WTC11 (cell line): ENCODE measurements at regions not wholly inside any gene's neighbourhood (a gene's known extent, or its start where the extent isn't known, plus 50 kb on each side); places are given as distances from the start of the nearest gene placed in this dataset.

Experiments
- AFF4 ChIP-seq: sonication (generic); formaldehyde crosslinking; IDR thresholded peaks from 2 replicates; pipeline ENCODE4 v1.8.1; 2023; ENCODE audit warnings: mild to moderate bottlenecking, missing genetic modification reagents, borderline replicate concordance
- ATF3 ChIP-seq: sonication (generic); formaldehyde crosslinking; conservative IDR thresholded peaks from 2 replicates; pipeline ENCODE4 v1.8.1; 2022; ENCODE audit warnings: mild to moderate bottlenecking, missing genetic modification reagents
- ESRRA ChIP-seq: sonication (generic); formaldehyde crosslinking; IDR thresholded peaks from 2 replicates; pipeline ENCODE4 v1.8.1; 2022; ENCODE audit warnings: mild to moderate bottlenecking, missing genetic modification reagents, borderline replicate concordance
- GRHL2 ChIP-seq: fragments of 250-450 bp; sonication (Bioruptor Pico); IDR thresholded peaks from 2 replicates; pipeline ENCODE4 v1.8.0; 2022; ENCODE audit warnings: mild to moderate bottlenecking, moderate library complexity; ENCODE audit not compliant: insufficient replicate concordance, severe bottlenecking
- HMGXB4 ChIP-seq: sonication (generic); formaldehyde crosslinking; IDR thresholded peaks from 2 replicates; pipeline ENCODE4 v1.8.1; 2023; ENCODE audit warnings: mild to moderate bottlenecking, moderate library complexity, missing genetic modification reagents
- MAX ChIP-seq: sonication (generic); formaldehyde crosslinking; IDR thresholded peaks from 2 replicates; pipeline ENCODE4 v1.8.0; 2022; ENCODE audit warnings: mild to moderate bottlenecking, missing genetic modification reagents
- SP1 ChIP-seq: sonication (generic); formaldehyde crosslinking; conservative IDR thresholded peaks from 2 replicates; pipeline ENCODE4 v1.8.1; 2022; ENCODE audit warnings: missing genetic modification reagents
- ZNF416 ChIP-seq: fragments of 250-450 bp; sonication (Bioruptor Pico); IDR thresholded peaks from 2 replicates; pipeline ENCODE4 v1.9.0; 2021; ENCODE audit warnings: mild to moderate bottlenecking, inconsistent platforms
- TF ChIP-seq, protein P1 (sequence below): fragments of 200-600 bp; IDR thresholded peaks from 2 replicates; pipeline ENCODE4 v1.8.0; 2022; ENCODE audit warnings: antibody characterized with exemption
- TF ChIP-seq, protein P2 (sequence below): fragments of 250-450 bp; sonication (Bioruptor Pico); IDR thresholded peaks from 2 replicates; pipeline ENCODE4 v1.9.0; 2021; ENCODE audit warnings: mild to moderate bottlenecking, borderline replicate concordance
- TF ChIP-seq, protein P3 (sequence below): sonication (generic); formaldehyde crosslinking; IDR thresholded peaks from 2 replicates; pipeline ENCODE4 v1.8.0; 2023; ENCODE audit warnings: missing genetic modification reagents
- TF ChIP-seq, protein P4 (sequence below): sonication (generic); formaldehyde crosslinking; IDR thresholded peaks from 2 replicates; pipeline ENCODE4 v1.8.1; 2023; ENCODE audit warnings: mild to moderate bottlenecking, missing genetic modification reagents

DNA sequence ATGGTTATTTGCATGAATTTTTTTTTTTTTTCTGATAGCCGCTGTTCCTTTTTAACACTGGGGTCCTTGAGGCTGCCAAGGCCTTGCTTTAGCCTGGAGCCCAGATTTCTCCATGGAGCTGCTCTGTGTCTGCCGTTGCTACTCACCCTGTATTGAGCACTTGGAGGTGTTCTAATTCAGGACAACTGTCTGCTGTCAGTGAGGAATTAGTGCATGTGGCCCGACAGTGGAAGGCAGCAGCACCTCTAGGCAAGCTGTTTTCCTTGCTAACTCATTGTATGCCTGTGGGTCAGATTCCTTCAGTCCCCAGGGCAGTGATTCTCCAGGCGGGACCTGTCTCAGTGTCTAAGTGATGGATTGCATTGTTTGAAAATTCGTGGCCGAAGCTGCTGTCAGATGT, 147.7 kb upstream of the DPP10 start:
- TF ChIP-seq, protein P1, sequence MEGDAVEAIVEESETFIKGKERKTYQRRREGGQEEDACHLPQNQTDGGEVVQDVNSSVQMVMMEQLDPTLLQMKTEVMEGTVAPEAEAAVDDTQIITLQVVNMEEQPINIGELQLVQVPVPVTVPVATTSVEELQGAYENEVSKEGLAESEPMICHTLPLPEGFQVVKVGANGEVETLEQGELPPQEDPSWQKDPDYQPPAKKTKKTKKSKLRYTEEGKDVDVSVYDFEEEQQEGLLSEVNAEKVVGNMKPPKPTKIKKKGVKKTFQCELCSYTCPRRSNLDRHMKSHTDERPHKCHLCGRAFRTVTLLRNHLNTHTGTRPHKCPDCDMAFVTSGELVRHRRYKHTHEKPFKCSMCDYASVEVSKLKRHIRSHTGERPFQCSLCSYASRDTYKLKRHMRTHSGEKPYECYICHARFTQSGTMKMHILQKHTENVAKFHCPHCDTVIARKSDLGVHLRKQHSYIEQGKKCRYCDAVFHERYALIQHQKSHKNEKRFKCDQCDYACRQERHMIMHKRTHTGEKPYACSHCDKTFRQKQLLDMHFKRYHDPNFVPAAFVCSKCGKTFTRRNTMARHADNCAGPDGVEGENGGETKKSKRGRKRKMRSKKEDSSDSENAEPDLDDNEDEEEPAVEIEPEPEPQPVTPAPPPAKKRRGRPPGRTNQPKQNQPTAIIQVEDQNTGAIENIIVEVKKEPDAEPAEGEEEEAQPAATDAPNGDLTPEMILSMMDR, result no peak
- TF ChIP-seq, protein P2, sequence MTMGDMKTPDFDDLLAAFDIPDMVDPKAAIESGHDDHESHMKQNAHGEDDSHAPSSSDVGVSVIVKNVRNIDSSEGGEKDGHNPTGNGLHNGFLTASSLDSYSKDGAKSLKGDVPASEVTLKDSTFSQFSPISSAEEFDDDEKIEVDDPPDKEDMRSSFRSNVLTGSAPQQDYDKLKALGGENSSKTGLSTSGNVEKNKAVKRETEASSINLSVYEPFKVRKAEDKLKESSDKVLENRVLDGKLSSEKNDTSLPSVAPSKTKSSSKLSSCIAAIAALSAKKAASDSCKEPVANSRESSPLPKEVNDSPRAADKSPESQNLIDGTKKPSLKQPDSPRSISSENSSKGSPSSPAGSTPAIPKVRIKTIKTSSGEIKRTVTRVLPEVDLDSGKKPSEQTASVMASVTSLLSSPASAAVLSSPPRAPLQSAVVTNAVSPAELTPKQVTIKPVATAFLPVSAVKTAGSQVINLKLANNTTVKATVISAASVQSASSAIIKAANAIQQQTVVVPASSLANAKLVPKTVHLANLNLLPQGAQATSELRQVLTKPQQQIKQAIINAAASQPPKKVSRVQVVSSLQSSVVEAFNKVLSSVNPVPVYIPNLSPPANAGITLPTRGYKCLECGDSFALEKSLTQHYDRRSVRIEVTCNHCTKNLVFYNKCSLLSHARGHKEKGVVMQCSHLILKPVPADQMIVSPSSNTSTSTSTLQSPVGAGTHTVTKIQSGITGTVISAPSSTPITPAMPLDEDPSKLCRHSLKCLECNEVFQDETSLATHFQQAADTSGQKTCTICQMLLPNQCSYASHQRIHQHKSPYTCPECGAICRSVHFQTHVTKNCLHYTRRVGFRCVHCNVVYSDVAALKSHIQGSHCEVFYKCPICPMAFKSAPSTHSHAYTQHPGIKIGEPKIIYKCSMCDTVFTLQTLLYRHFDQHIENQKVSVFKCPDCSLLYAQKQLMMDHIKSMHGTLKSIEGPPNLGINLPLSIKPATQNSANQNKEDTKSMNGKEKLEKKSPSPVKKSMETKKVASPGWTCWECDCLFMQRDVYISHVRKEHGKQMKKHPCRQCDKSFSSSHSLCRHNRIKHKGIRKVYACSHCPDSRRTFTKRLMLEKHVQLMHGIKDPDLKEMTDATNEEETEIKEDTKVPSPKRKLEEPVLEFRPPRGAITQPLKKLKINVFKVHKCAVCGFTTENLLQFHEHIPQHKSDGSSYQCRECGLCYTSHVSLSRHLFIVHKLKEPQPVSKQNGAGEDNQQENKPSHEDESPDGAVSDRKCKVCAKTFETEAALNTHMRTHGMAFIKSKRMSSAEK, result no peak
- TF ChIP-seq MAX (CRISPR knock-in tag), result no peak
- TF ChIP-seq ZNF416 (CRISPR knock-in tag), result no peak
- no peak for TF ChIP-seq SP1 (CRISPR knock-in tag)
- TF ChIP-seq, protein P3, sequence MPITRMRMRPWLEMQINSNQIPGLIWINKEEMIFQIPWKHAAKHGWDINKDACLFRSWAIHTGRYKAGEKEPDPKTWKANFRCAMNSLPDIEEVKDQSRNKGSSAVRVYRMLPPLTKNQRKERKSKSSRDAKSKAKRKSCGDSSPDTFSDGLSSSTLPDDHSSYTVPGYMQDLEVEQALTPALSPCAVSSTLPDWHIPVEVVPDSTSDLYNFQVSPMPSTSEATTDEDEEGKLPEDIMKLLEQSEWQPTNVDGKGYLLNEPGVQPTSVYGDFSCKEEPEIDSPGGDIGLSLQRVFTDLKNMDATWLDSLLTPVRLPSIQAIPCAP (CRISPR knock-in tag), result no peak
- TF ChIP-seq, protein P4, sequence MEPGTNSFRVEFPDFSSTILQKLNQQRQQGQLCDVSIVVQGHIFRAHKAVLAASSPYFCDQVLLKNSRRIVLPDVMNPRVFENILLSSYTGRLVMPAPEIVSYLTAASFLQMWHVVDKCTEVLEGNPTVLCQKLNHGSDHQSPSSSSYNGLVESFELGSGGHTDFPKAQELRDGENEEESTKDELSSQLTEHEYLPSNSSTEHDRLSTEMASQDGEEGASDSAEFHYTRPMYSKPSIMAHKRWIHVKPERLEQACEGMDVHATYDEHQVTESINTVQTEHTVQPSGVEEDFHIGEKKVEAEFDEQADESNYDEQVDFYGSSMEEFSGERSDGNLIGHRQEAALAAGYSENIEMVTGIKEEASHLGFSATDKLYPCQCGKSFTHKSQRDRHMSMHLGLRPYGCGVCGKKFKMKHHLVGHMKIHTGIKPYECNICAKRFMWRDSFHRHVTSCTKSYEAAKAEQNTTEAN (CRISPR knock-in tag), result no peak
- no peak for TF ChIP-seq ATF3 (CRISPR knock-in tag)
- no peak for TF ChIP-seq HMGXB4
- no peak for TF ChIP-seq AFF4 (CRISPR knock-in tag)
- no peak for TF ChIP-seq GRHL2 (CRISPR knock-in tag)
- no peak for TF ChIP-seq ESRRA (CRISPR knock-in tag)
